Iris pigment epithelial cell (primary cell): ENCODE measurements at regions not wholly inside any gene's neighbourhood (a gene's known extent, or its start where the extent isn't known, plus 50 kb on each side); places are given as distances from the start of the nearest gene placed in this dataset.

ENCODE experiments used
- DNase-seq: peaks from one replicate; pipeline ENCODE4 v3.0.0-alpha.2; 2011; ENCODE audit warnings: low read depth

GRCh38 chr6:146886587-146887446 is 288.0 kb downstream of the ADGB start:
- DNase-seq: no peak

DNA sequence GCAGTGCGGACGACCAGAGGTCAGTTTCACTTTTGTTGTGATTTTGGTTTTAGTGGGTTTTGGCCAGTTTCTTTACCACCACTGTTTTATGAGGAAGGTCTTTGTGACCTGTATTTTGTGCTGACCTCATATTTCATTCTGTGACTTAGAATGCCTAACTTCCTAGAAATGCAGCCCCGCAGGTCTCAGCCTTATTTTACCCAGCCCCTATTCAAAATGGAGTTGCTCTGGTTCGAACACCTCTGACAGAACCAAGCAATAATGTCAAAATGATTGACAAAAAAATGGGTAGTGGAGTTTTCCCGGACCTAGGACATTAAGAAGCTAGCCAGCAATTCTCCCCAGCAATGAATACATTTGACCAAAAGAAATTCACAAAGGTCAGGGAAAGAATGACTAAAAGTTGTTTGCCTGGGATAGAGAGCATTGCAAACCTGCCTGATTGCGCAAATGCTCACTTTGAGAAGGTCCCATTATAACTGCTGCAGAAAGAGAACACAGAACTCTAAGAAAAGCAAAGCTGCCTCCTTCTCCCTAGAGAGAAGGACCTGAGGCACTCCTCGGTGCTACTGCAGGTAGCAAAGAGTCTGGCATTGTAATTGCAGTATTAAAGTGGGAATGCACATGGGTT is 288.8 kb downstream of the ADGB start:
- DNase-seq: peak; percentile 60

- no peak for DNase-seq
Observed at GRCh38 chr6:146889303-146889702, 290.5 kb downstream of the ADGB start.

DNA sequence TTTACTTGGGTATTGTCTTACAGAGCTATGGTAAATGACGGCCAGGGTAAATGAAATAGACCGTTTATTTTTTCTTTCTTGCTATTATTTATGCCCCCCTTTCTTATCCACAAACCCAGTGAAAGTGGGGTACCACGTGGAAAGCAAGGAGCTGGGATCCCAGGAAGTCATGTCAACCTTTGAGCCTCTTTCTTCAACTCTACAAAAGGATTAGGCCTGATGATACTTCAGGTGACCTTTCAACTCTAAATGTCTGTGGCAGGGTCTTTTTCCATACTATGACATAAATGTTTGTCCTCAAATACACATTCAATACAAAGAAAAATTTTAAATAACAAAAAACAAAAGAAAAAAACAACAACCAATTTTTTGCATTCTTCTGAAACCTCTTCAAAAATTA is 291.4 kb downstream of the ADGB start:
- DNase-seq: no peak

DNA sequence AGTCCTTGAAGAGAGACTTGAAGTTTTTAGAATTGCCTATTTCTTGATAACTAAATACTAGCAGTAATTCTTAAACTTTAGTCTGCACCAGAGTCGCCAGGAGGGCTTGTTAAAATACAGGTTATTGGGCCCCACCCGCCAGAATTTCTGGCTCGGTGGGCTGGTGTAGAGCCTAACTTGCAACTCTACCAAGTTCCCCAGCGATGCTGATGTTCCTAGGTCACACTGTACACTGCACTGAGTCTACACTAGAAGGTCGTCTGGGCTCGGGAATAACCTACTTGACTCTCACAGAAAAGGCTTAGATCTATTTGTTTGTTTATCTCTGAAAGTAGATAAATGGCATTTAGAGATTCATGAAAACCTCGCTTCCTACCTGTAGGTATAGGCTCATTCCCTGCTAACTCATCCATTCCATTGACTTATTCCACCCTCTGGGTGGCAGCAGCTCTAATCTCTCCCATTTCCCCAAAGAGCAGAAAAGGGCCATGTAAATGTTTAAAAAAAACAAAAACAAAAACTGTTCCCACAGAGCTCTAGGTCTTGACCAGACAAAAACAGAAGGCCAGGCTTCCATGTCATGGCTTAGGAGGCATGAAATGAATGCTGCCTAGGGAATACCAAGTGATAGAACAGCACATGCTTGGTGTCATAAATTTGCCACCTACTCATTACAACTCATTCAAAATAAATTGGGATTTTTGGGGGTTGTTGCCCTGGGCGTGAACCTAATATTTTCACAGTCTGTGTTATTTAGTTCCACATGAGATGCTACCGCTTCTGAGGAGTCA is 292.1 kb downstream of the ADGB start:
- no peak for DNase-seq

DNA sequence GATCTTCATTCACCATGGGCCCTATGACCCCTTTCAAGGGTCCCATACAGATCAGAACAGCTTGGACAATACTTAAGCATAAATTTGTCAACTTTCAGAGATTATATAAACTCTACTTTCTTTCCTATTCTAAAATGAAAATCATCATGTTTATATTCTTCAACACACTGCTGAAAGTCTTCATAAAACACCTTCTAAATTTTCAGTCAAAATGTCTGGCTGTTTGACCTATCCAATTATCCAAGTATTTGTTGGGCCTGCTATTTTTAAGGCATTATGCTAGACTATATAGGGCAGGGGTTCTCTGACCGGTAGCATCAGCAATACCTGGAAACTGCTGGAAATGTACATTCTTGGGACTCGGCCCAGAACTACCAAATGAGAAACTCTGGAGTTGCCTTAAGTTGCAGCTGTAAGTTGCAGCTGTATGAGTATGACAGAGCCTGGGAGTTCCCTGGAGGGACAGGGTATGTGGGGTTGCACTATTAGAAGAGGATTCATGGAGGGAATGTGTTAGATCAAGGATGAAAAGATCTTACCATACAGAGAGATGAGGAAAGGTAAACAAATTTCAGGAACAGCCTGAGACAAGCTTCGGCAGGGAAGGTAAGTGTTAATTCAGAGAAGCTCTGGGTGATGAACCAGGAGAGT is 293.0 kb downstream of the ADGB start:
- DNase-seq: peak; percentile 43

GRCh38 chr6:146892283-146892612 is 293.5 kb downstream of the ADGB start:
- no peak for DNase-seq

- peak; percentile 93 for DNase-seq
Observed at GRCh38 chr6:146892613-146893401, 294.0 kb downstream of the ADGB start.

GRCh38 chr6:146893690-146894089 is 294.9 kb downstream of the ADGB start:
- no peak for DNase-seq

DNA sequence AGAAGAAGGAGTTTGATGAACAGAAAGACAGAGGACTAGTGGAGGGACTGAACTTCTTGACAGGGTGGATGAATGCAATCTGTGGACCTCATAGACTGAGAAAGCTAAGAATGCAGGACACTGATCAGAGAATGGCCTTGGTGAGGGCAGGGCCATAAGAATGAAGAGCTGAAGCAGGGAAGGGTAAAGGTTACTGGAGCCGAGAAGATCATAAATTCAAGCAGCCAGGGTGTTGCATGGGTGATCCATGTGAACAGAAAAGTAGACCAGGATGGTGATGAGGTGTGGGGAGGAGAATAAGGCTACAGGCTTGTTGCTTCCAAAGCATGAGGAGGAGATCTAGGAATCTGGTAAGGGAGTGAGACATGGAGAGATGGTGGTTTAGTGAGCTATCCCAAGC is 295.9 kb downstream of the ADGB start:
- DNase-seq: no peak

DNA sequence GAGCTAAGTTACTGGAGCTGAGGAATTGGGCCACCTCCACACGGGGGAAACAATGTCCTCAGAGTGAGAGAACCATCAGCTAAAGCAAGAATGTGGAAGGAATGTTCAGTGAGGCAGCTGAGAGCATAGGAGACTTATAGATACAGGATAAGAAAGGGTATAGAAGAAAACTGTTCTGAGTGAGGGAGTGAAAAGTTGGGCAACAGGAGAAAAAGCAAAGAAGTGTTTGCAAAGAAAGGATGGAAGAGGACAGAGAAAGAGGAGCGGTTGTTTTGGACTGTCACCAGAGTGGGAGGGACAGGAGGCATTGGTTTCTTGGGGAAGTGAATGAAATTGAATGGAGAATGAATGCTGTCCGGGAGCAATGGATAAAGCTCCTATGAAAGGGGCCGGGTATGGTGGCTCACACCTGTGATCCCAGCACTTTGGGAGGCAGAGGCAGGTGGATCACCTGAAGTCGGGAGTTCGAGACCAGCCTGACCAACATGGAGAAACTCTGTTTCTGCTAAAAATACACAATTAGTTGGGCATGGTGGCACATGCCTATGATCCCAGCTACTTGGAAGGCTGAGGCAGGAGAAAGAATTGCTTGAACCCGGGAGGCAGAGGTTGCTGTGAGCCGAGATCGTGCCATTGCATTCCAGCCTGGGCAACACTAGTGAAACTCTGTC is 296.5 kb downstream of the ADGB start:
- no peak for DNase-seq

- DNase-seq: no peak
Observed at GRCh38 chr6:146895772-146896061, 296.9 kb downstream of the ADGB start.

DNA sequence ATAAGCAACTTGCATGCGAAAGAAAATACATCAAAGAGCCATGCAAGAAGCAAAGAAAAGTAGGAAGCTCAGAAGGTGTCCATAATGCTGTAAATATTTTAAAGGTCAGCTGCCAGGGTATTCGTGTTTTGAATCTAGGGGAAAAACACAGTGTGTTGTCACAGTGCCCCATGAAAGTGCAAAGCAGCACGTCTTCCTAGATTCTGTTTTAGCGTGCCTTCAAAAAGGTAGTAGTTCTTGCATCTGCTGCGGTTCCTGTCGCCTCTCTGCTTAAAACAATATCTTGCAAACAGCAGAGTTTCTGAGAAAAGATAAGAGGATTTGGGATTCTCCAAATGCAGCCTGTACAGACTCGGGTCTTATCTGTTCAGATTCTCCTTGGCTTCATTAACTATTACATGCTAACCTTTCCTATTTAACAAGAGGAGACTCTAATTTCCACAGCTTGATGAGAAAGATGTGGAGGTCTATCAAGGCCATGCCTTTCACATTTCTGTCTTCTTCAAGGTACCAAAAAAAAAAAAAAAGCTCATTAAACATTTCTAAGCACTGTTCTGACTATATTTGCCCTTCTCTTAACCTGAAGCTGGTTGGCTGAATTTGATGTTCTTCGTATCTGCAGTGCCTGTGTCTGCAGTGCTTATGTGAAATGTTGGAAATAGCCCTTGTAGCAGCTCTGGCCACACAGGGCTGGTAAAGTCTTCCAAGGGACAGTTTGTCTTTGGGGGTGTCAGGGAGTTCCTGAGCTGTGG is 297.5 kb downstream of the ADGB start:
- DNase-seq: no peak

GRCh38 chr6:146896960-146897701 is 298.4 kb downstream of the ADGB start:
- DNase-seq: no peak

GRCh38 chr6:146898069-146898887 is 299.5 kb downstream of the ADGB start:
- DNase-seq: no peak

DNA sequence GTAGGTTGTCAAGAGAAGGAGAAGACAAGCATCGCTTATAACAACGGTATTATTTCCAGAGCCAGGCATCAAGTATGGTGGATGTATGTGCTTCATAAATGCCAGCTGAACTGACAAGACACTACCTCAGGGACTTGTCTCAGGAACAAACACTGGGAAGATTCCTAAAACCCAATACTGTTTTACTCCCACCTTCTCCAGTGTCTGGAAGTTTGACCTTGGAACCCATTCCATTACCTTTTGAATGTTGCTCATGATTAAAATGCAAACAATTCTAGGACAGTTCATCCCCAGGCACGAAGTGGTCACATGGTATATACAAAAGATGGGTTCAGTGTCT is 300.1 kb downstream of the ADGB start:
- DNase-seq: no peak

- DNase-seq: no peak
Observed at GRCh38 chr6:146901940-146902816, 302.0 kb upstream of the STXBP5 start.

DNA sequence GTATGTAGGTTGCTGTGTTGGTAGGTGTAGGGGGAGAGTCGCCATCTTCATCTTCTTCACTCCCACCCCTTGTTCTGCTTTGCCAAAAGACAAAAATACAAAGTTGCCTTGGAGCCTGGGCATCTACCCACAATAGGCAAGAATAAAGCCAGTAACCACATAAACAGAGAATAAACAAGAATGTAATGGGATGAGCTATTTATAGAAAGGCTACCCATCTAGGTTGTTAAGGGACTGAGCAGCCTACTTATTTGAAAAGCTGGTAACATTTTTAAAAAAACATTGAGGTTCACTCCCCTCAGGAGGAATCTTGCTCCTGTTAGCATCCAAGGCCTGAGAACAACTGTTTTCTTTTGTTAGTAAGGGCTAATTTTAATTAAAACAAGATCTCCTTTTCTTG is 301.4 kb upstream of the STXBP5 start:
- DNase-seq: no peak
